Muscle of arm (tissue), 1 donor: ENCODE measurements at regions not wholly inside any gene's neighbourhood (a gene's known extent, or its start where the extent isn't known, plus 50 kb on each side); places are given as distances from the start of the nearest gene placed in this dataset.

ENCODE experiments used
- DNase-seq: peaks from one replicate; pipeline ENCODE4 v3.0.0-alpha.2; 2013

DNA sequence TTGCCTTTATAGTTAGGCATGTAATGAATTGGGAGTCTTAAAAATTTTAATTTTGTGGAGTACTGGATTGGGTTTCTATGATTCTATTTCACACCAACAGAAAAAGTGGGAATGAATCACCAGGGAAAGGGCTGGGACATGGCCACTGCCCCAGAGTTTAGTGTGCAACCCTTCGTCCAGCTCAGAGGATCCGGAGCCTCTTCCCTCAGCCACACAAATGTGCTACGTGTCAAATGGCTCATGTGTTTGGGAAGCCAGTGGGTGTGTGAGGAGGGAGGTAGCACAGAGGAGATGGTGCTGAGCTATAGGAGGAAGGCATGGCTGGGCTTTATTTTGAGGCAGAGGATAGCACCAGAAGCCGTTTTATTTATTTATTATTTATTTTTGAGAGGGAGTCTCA, 247.3 kb downstream of the SIPA1L2 start:
- DNase-seq, result no peak

DNA sequence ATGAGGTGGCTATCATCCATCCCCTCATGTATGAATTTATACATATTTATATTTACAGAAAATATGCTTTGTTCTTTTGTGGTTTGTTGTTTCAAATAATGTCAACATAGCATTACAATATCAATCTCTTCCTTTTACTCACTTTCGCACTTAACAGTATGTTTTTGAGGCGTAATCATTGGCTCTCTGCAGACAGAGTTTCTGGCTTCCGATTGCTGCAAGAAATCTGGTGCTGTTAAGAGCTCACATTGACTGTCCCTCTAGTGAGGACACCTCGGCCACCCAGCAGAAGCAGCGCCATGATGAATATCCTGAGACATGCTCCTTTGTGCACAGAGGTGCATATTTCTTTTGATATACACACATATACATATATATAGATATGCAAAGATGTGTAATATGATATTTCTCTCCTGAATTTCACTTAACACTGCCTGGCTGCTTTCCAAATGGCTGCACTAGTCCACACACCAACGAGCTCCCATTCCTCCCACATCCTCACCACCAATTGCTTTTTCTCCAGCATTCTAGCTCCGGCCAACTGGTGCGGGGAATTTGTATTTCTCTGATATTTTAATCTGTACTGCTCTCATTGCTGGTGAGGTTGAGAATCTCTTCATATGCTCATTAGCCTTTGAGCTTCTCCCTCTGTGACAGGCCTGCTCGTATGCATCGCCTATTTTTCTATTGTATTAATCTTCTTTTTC, 248.4 kb downstream of the SIPA1L2 start:
- no peak for DNase-seq

DNA sequence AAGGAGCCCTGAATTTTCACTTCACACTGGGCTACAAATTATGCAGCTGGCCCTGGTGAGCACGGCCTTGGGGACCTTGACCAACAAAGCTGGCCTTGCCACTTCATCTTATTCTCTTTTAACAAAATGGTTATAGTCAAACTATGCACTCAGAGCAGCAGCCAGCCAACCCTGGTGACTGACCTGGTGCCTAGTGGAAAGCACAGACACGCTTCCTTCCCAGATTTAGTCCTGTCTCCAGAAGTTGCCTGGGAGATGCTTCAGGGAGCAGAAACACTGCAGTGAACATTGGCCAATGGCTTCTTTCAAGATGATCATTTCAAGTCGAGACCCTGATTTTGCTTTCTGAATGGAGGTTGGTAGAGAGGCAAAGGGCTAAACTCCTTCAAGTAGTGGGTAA, 249.3 kb downstream of the SIPA1L2 start:
- DNase-seq, result no peak

DNA sequence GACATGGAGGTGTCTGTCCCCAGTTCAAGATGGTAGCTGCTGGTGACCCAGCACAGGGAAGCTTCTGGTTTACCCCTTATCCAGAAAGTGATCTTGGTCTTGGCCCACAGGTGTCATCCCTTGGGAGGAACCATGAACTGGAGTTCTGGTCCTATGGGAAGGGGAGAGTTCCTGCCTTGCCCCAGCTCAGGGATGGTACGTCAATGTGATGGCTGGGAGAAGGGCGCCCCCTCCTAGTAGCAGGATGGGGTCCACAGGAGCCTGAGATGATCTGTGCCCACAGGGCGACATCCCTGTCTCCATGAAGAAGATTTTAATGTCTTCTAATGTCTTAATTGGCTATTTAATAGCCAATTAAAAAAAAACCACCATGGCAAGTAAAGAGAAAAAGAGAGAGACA, 249.8 kb downstream of the SIPA1L2 start:
- DNase-seq, result no peak

DNA sequence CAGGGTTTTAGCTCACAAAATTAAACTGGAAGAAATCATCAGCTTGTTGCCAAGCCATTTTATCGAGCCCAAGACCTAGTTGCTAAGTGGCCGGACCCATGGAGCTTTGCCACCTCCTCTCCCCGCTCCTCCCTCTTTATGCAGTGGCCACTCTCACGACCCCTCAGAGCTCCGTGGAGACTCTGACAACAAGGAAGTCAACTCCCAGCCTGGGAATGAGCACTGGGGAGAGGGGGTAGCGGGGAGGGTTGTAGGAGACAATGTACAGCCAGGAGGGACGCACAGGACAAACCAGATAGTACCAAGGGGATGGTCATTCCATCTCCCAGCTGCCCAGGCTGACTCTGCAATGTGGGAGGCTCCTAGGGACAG, 250.9 kb downstream of the SIPA1L2 start:
- DNase-seq, result no peak

DNA sequence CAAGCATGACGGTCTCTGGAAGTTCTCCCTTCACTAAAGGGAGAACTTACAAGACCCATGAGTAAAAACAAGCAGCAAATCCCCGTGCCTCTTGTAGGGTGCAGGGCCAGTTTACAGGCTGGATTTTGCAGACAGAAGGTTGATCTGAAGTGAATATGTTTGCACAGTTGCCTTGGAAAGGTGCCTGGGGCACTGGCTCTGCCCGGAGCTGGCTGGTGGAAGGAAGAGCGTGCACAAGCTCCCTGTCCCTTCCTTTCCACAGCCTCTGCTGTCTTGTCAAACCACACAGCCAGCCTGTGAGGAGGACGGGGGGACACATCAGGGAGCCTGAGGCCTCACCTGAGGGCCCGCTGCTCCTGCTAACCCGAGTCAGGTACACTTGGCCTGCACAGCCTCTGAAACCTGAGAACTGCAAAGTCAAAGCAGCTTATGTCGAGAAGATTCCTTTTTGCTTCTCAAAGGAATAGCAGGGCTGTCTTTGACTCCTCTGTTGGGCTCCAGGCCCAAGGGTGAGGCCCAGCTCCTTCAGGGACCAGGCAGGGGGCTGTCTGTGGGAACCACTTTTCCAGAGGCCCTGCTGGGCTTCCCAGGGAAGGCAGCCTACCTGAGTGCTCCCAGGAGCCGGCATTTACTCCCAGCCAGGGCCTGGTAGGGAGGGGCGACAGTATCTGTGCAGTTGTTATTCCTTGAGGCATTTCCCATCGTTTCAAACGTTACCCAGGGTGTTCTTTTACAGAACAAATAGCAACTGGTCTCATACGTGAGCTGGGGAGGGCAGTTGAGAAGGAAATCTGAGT, 251.5 kb downstream of the SIPA1L2 start:
- no peak for DNase-seq

DNA sequence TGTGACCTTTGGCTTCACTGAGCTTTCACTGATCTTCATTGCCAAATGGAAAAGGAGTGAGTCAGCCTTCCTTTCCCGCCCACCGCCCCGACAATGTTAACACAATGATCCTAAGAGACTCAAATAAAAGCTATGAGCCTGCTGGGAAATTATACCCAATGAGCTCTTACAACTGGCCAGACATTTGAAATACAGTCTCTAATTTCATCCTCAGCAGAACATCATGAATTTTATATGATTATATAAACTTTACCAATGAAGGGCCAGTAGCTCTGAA, 252.5 kb downstream of the SIPA1L2 start:
- DNase-seq, result no peak

DNA sequence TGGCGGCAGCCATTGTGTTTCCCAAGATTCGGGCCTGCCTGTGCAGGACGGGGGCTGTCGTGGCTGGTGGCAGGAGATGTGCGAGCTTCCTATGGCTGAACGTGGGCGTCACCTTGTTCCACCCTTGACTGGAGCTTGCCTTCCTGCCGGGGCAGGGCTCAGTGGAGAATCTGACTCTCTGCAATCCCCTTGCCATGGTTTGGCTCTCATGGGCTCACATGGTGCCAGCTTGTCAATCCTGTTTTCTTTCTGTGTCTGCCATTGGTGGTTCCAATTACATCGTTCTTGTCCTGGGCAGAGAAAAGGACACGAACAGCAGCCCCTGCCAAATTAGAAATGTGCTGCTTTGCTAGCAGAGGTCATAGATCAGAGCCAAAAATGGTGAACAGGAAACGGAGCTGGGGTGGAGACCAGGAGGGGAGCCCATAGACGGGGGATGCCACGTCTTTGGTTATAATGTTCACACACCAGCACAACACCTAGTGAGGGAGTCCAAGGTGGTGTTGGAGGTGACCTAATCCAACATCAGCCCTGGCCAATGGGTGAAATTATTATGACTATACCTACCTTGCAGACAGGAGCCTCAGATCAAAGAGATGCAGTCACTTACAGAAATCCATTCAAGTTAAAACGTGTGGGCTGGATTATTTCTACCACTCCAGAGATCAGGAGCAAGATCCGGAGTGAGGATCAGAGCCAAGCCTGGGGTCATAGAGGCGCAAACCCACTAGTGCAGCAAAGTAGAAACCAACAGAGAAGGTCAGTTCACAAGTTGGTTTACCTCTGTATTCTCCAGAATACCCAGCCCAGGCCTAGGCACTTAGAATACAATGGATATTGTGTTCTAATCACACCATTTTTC, 253.1 kb downstream of the SIPA1L2 start:
- no peak for DNase-seq

DNA sequence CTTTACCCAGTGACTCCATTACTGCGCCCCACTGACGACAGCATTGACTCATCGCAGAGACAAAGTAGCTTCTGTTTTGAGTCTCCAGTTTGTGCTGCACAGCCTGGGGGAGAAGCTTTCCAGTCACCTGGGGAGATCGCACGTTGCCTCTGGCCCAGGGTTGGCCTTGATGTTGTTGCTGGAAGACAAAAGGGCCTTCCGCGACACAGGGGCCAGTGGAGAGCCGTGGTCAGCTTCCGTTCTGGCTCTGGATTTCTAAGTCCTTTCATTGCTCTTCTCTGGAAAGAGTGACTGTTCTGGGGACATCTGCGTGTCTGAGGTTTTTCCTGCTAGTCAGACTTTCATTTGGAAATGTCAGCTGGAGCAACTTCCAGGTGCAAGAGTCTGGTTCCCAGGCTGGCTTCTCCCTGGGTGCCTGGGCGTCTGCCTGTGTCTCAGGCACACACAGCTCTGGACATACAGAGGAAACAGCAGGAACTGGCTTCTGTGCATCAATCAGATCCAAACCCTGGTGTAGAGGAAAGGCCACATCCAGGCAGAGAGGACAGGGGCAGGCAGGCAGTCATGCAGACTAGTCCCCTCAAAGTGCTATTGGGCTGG, 257.0 kb downstream of the SIPA1L2 start:
- DNase-seq, result no peak

DNA sequence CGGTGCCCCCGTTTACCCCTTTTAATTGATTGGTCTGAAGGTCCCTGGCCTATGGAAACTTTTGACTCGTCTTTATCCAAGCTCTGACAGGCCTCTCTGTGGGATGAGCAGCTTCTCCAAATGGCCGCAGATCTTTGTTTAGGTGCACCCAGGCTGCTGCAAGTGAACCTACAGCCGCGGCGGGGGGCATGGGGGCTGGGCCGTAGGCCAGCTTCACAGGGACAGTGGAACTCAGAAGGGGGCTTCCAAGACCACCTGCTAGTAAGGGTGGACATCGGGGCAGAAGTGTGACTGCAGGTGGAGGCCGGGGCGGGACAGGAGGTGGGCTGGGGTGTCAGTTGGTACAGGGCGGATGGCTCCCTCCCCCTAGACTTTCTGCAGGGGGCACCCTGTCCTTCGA, 257.5 kb downstream of the SIPA1L2 start:
- no peak for DNase-seq

DNA sequence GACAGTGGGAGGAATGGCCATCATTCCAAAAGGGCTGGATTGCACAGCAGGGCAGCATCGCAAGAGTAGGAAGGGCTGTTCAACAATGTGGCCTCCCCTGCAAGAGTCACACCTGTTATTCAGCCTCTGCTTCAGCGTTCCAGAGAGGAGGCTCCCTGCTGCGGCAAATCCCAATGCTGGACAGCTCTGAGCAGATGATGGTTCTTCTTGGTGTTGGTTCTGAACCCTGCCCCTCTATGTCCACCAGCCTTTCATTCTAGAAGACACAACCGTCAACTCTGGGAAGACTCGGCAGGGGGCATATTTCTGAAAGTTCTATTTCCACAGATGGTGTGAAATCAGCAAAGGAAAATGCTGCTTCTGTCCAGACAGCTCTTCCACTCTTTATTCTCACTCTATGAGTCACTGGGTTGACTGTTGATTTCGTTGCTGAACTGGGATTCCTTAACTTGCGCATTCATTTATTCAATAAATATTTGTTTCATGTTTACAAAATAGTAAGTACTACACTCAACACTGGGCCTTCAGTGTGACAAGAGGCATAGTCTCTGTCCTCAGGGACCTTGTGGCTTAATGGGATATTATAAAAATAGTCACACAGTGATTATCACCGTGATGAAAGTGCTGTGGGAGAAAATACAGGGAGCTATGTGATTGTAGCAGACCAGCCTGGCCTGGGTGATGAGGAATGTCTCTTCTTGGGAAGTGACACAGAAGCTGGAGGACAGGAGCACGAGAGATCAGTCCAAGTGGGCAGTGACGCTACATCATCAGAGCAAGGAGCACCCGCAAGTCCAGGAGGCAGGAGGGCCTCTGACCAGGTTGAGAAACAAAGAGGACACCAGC, 260.3 kb downstream of the SIPA1L2 start:
- no peak for DNase-seq

DNA sequence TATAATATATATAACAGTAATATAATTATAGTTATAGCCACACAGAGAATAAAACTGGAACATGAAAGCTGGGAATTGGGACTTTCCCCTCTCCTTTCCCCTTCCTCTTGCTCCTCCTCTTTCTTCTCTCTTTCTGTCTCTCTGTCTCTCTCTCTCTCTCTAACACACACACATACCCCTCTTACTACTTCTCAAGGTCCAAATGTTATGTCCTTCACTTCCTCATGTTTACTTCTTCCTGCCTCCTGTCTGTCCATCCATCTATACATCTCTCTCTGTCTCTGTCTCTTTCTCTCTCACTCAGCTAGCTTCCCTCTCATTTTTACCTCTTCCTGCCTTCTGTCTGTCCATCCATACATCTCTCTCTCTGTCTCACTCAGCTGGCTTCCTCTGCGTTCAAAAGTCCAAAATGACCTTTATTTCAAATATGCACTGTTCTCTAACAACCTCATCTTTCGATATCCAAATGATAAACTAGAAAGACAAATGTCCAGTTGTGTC, 261.1 kb downstream of the SIPA1L2 start:
- DNase-seq, result no peak

DNA sequence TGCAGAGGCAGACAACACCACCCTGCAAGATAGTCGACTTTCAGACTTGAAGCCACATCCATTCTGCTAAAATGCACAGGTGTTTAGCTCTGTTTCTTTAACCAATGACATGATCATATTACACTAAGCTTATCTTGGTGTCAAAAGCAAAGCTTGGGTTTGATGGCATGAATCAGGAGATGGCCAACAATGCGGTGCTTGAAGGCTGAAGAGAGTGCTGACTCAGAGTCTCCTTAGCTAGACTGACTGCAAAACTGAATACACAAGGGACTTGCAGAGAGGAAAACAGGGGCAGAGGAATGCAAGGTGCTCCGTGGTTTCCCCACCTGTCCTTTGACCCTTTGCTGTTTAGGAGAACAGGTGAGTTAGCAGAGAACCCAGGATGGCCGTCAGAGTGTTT, 262.6 kb downstream of the SIPA1L2 start:
- DNase-seq, result no peak

DNA sequence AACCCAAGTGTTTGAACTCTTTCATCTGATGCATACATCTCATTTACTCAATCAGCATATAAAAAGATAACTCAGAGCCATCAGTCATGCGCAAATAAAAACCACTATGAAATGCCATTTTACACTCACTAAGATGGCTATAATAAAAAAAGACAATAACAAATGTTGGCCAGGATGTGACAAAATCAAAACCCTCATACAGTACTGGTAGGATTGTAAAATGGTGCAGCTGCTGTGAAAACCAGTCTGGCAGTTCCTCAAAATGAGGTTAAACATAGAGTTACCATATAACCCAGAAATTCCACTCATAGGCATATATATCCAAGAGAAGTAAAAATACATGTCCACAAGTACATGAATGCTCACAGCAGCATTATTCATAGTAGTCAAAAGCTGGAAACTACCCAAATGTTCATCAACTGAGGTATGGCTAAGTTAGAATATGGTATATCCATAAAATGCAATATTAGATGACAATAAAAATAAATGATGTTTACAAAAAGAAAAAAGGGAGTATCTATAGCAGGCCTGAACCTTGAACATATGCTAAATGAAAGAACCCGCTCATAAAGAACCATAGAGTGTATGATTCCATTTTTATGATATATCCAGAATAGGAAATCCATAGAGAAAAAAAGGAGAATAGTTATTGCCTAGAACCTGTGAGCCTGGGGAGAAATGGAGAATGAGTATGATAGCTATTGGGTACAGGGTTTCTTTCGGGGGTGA, 265.1 kb downstream of the SIPA1L2 start:
- no peak for DNase-seq

DNA sequence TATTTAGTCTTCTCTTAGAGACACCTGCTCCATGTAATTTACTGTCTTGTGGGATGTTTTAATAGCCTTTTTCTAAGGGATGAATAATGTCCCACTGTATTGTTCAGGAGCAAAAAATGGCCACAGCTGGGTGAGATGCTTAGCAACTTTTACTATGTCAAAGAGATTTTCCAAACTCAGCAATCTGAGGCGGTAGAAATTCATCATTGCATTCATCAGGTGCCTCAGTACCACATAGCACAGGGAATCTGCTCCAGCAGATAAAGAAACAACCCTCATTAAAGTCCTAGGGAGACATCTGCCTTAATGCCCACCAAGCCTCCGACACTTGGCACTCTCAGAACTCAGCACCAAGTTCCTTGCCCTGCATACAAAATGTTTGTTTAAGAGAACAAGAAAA, 266.9 kb downstream of the SIPA1L2 start:
- no peak for DNase-seq

DNA sequence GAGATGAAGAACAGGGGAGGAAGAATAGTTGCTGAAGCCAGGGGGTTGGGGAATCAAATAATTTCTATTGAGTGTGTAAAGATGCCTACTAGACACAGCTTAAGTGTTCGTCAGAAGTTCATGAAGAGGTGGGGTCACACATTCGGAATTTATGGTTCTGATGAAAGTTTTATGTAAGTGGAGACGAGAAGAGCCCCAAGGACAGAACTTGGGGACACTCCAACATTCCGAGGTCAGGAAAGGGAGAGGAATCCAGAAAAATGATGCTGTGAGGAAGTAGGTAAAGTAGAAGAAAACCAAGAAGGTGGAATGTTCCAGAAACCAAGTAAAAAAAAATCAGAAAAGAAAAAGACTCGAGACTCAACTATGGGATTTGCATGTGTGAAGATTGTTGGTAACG, 272.5 kb downstream of the SIPA1L2 start:
- no peak for DNase-seq

DNA sequence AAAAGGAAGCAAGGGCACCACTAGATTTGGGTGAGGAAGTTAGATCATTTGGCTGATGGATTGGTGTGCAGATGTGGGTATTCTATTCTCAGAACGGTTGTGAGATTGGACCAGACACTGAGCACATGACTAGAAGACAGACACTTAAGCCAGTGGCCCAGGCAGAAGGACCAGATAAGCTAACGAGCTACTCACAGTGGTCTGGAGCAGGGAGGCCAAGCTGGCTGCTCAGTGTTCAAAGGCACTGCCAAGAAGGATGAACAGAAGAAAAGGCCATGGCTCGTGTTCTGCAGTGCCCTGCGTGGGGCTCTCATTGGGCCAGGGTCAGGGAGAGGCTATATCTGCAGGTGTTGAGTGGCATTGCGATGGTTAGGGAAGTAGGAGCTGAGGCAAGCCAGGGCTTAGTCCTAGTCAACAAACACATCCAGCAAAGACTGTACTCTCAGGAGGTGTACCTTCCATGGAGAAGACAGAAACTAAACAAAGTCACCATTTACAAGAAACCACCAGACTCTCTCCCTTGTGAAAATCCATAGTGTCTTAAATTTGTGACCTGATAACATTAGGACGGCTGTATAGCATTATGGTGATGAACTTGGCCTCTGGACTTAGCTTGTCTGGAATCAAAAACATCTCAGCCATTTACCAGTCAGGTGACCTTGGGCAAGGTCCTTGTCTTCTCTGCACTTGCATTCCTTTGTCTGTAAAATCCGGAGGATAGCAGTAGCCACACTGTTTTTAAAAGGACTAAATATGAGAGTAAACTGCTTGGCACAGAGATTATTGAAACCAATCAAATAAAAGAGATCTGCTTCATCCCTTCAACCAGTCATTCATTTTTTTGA, 274.5 kb downstream of the SIPA1L2 start:
- no peak for DNase-seq

DNA sequence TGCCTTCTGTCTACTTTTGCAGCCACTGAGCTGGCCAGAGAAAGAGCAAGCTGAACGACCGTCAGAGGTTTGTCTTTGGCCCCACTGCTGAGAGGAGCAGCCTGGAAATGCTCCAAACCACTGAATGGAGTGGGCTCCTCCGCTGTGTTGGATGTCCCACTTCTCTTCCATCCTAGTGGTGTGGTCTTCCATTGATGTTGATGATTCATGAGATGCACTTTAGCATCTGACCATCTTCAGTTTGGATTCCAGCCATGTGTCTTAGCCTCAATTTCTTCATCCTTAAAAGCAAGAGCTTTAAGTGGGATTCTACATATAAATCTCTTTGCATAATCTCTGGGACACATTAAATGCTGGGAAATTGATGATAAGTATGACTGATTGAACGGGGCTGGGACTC, 276.9 kb downstream of the SIPA1L2 start:
- no peak for DNase-seq

DNA sequence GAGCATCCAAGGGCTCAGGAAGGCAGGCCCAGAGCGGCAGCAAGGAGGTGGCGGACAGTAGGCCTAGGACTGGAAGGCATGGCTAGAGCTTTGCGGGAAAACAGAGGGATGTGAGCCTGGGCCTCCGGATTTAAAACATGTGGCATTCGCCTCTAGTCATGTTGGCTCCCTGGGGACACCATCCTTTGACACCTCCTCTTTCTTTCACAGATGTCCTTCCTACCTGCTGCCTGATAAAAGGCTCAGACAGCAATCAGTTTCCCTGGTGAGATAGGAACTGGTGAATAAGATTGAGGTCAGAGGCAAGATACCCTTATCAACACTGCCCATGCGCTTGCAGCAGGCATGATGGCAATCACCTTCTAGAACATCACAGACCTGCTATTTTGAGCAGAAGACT, 277.6 kb downstream of the SIPA1L2 start:
- DNase-seq, result no peak

DNA sequence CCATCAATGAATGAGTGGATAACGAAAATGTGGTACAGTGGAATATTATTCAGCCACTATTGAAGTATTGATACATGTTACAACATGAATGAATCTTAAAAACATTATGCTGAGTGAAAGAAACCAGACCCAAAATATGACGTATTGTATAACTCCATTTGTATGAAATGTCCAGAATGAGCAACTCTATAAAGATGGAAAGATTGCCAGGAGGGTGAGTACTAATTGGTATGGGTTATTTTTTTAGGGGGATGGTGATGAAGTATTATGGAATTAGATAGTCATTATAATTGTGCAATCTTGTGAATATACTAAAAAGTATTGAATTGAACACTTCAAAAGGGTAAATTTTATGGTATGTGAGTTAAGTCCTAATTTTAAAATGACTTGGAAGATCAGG, 278.6 kb downstream of the SIPA1L2 start:
- DNase-seq, result no peak
